GM23338 (cell line): ENCODE measurements at regions not wholly inside any gene's neighbourhood (a gene's known extent, or its start where the extent isn't known, plus 50 kb on each side); places are given as distances from the start of the nearest gene placed in this dataset.

Experiments used
- ATAC-seq: fragments of 200-7000 bp; cut with Tn5 transposase; 3 replicates; pipeline ENCODE4 v1.9.1; 2020
- DNase-seq: peaks from one replicate; pipeline ENCODE4 v3.0.0-alpha.2; 2015; ENCODE audit warnings: low spot score
- H2AFZ ChIP-seq: fragments of 200-600 bp; sonication (generic); 2 replicates; pipeline ENCODE4 v1.8.0; 2016; ENCODE audit warnings: antibody characterized with exemption, mild to moderate bottlenecking, moderate library complexity
- H3F3A ChIP-seq: fragments of 200-600 bp; sonication (generic); replicated peaks from 2 replicates; pipeline ENCODE4 v1.8.0; 2017; ENCODE audit warnings: antibody characterized with exemption, mixed run types, low read depth
- H3K27ac ChIP-seq: fragments of 200-600 bp; sonication (generic); 2 replicates; pipeline ENCODE4 v1.6.1; 2016; ENCODE audit warnings: low read depth
- H3K27me3 ChIP-seq: fragments of 200-600 bp; sonication (generic); 2 replicates; pipeline ENCODE4 v1.8.0; 2016; ENCODE audit warnings: mild to moderate bottlenecking, mixed run types, moderate library complexity; ENCODE audit not compliant: insufficient read depth
- H3K36me3 ChIP-seq: fragments of 200-600 bp; sonication (generic); 2 replicates; pipeline ENCODE4 v1.8.0; 2016; ENCODE audit warnings: mild to moderate bottlenecking; ENCODE audit not compliant: insufficient read depth
- H3K4me1 ChIP-seq: fragments of 200-600 bp; sonication (generic); 2 replicates; pipeline ENCODE4 v1.8.0; 2016; ENCODE audit warnings: mild to moderate bottlenecking, moderate library complexity; ENCODE audit not compliant: insufficient read depth
- H3K4me2 ChIP-seq: fragments of 200-600 bp; sonication (generic); 2 replicates; pipeline ENCODE4 v1.7.1; 2017; ENCODE audit warnings: mixed run types
- H3K4me3 ChIP-seq: fragments of 200-600 bp; sonication (generic); 2 replicates; pipeline ENCODE4 v1.6.1; 2016; ENCODE audit warnings: mixed run types
- H3K79me2 ChIP-seq: fragments of 200-600 bp; sonication (generic); replicated peaks from 2 replicates; pipeline ENCODE4 v1.8.0; 2017; ENCODE audit warnings: mild to moderate bottlenecking; ENCODE audit not compliant: insufficient read depth
- H3K9me2 ChIP-seq: fragments of 200-600 bp; sonication (generic); 2 replicates; pipeline ENCODE4 v1.8.0; 2017; ENCODE audit not compliant: insufficient read depth
- H4K20me1 ChIP-seq: fragments of 200-600 bp; sonication (generic); replicated peaks from 2 replicates; pipeline ENCODE4 v1.8.0; 2017; ENCODE audit warnings: mild to moderate bottlenecking; ENCODE audit not compliant: insufficient read depth
- H3K27ac Mint-ChIP-seq: 2 replicates; pipeline ENCODE4 v1.8.0; 2020; ENCODE audit warnings: inconsistent platforms, mild to moderate bottlenecking, moderate library complexity, mixed read lengths
- H3K27me3 Mint-ChIP-seq: 3 replicates; pipeline ENCODE4 v1.8.0; 2022; ENCODE audit warnings: low read depth, mild to moderate bottlenecking, moderate library complexity, mixed read lengths, inconsistent platforms; ENCODE audit not compliant: insufficient read depth, poor library complexity
- H3K36me3 Mint-ChIP-seq: 3 replicates; pipeline ENCODE4 v1.8.0; 2021; ENCODE audit warnings: low read depth, mild to moderate bottlenecking, inconsistent platforms, moderate library complexity, mixed read lengths
- H3K4me1 Mint-ChIP-seq: 3 replicates; pipeline ENCODE4 v1.8.0; 2020; ENCODE audit warnings: mild to moderate bottlenecking, inconsistent platforms, mixed read lengths
- H3K4me3 Mint-ChIP-seq: 3 replicates; pipeline ENCODE4 v1.8.0; 2021; ENCODE audit warnings: moderate library complexity, mild to moderate bottlenecking, inconsistent platforms, mixed read lengths
- H3K9me3 Mint-ChIP-seq: 3 replicates; pipeline ENCODE4 v1.8.0; 2020; ENCODE audit warnings: moderate library complexity, mild to moderate bottlenecking, inconsistent platforms, mixed read lengths
- CREB1 ChIP-seq: fragments of 250-450 bp; sonication (Bioruptor Pico); IDR thresholded peaks from 2 replicates; pipeline ENCODE4 v1.5.0; 2020; ENCODE audit warnings: low read depth, mild to moderate bottlenecking, moderate library complexity
- EZH2 ChIP-seq: fragments of 200-600 bp; sonication (generic); IDR thresholded peaks from one replicate; pipeline ENCODE4 v1.8.0; 2017; ENCODE audit warnings: antibody characterized with exemption, mild to moderate bottlenecking, low read depth; ENCODE audit not compliant: unreplicated experiment
- EZH2phosphoT487 ChIP-seq: fragments of 200-600 bp; sonication (generic); IDR thresholded peaks from one replicate; pipeline ENCODE4 v1.8.1; 2018; ENCODE audit warnings: antibody characterized with exemption; ENCODE audit not compliant: unreplicated experiment
- JUNB ChIP-seq: IDR thresholded peaks from one replicate; pipeline ENCODE4 v1.6.1; 2016; ENCODE audit warnings: antibody characterized with exemption; ENCODE audit not compliant: unreplicated experiment
- NANOG ChIP-seq: IDR thresholded peaks from 2 replicates; pipeline ENCODE4 v1.6.1; 2016; ENCODE audit warnings: antibody characterized with exemption, borderline replicate concordance
- POLR2AphosphoS5 ChIP-seq: IDR thresholded peaks from 2 replicates; pipeline ENCODE4 v1.6.1; 2016; ENCODE audit warnings: antibody characterized with exemption, low read depth
- STAT1 ChIP-seq: IDR thresholded peaks from one replicate; pipeline ENCODE4 v1.6.1; 2016; ENCODE audit warnings: antibody characterized with exemption; ENCODE audit not compliant: unreplicated experiment
- ZNF114 ChIP-seq: fragments of 250-450 bp; sonication (Bioruptor Pico); IDR thresholded peaks from 2 replicates; pipeline ENCODE4 v1.5.0; 2020; ENCODE audit warnings: mild to moderate bottlenecking, moderate library complexity
- ZNF331 ChIP-seq: fragments of 250-450 bp; sonication (Bioruptor Pico); IDR thresholded peaks from 2 replicates; pipeline ENCODE4 v1.5.0; 2020; ENCODE audit warnings: low read depth, mild to moderate bottlenecking, moderate library complexity
- TF ChIP-seq, protein P1 (sequence below): IDR thresholded peaks from 2 replicates; pipeline ENCODE4 v1.6.1; 2016; ENCODE audit warnings: antibody characterized with exemption
- TF ChIP-seq, protein P2 (sequence below): IDR thresholded peaks from one replicate; pipeline ENCODE4 v1.6.1; 2018; ENCODE audit warnings: antibody characterized with exemption; ENCODE audit not compliant: unreplicated experiment
- TF ChIP-seq, protein P3 (sequence below): fragments of 250-450 bp; sonication (Bioruptor Pico); IDR thresholded peaks from 2 replicates; pipeline ENCODE4 v1.5.0; 2020; ENCODE audit warnings: mild to moderate bottlenecking, moderate library complexity
- TF ChIP-seq, protein P4 (sequence below), 2 experiments: fragments of 200-600 bp in 1 of 2; sonication (generic) in 1 of 2; conservative IDR thresholded peaks; 2 replicates each; pipeline versions ENCODE4 v1.5.1 to v1.6.1; 2016 to 2017; ENCODE audit warnings: antibody characterized with exemption in 2 of 2, low read depth in 2 of 2, mild to moderate bottlenecking in 2 of 2, moderate library complexity in 1 of 2

DNA sequence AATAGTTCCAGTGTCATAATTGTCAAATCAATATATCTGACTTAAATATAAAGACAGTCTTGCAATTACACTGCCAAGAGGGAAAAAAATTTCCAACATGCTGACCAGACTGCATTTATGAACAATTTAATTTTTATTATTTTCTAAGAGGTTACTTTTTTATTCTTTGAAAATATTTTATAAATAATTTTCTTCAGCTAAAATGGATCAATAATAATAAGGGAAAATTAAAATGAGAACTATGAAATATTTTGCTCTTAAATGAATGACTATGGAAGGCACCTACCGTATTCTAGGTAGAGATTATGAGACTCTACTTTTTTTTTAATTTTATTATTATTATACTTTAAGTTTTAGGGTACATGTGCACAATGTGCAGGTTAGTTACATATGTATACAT is 1032.5 kb upstream of the LRRN3 start:
- Histone ChIP-seq H3K4me1 (no peaks in the 10 kb centered on the region), H2AFZ (no peak overlapping the region), H3K27me3 (no peaks in the 10 kb centered on the region), H3K27ac (no peak overlapping the region), H3K9me2 (no peaks in the 10 kb centered on the region), H3K4me2 (no peak overlapping the region), H4K20me1 (no peaks in the 10 kb centered on the region), H3K36me3 (no peaks in the 10 kb centered on the region), H3K79me2 (no peaks in the 10 kb centered on the region), H3F3A (no peaks in the 10 kb centered on the region), H3K4me3 (no peak overlapping the region)
- no peak for TF ChIP-seq ZNF114 (CRISPR knock-in tag)
- TF ChIP-seq JUNB = no peak
- no peak for TF ChIP-seq EZH2
- TF ChIP-seq POLR2AphosphoS5 = no peak
- TF ChIP-seq, protein P1, sequence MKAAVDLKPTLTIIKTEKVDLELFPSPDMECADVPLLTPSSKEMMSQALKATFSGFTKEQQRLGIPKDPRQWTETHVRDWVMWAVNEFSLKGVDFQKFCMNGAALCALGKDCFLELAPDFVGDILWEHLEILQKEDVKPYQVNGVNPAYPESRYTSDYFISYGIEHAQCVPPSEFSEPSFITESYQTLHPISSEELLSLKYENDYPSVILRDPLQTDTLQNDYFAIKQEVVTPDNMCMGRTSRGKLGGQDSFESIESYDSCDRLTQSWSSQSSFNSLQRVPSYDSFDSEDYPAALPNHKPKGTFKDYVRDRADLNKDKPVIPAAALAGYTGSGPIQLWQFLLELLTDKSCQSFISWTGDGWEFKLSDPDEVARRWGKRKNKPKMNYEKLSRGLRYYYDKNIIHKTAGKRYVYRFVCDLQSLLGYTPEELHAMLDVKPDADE = no peak
- TF ChIP-seq, protein P2, sequence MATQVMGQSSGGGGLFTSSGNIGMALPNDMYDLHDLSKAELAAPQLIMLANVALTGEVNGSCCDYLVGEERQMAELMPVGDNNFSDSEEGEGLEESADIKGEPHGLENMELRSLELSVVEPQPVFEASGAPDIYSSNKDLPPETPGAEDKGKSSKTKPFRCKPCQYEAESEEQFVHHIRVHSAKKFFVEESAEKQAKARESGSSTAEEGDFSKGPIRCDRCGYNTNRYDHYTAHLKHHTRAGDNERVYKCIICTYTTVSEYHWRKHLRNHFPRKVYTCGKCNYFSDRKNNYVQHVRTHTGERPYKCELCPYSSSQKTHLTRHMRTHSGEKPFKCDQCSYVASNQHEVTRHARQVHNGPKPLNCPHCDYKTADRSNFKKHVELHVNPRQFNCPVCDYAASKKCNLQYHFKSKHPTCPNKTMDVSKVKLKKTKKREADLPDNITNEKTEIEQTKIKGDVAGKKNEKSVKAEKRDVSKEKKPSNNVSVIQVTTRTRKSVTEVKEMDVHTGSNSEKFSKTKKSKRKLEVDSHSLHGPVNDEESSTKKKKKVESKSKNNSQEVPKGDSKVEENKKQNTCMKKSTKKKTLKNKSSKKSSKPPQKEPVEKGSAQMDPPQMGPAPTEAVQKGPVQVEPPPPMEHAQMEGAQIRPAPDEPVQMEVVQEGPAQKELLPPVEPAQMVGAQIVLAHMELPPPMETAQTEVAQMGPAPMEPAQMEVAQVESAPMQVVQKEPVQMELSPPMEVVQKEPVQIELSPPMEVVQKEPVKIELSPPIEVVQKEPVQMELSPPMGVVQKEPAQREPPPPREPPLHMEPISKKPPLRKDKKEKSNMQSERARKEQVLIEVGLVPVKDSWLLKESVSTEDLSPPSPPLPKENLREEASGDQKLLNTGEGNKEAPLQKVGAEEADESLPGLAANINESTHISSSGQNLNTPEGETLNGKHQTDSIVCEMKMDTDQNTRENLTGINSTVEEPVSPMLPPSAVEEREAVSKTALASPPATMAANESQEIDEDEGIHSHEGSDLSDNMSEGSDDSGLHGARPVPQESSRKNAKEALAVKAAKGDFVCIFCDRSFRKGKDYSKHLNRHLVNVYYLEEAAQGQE = no peak
- no peak for TF ChIP-seq CREB1 (CRISPR knock-in tag)
- TF ChIP-seq, protein P3, sequence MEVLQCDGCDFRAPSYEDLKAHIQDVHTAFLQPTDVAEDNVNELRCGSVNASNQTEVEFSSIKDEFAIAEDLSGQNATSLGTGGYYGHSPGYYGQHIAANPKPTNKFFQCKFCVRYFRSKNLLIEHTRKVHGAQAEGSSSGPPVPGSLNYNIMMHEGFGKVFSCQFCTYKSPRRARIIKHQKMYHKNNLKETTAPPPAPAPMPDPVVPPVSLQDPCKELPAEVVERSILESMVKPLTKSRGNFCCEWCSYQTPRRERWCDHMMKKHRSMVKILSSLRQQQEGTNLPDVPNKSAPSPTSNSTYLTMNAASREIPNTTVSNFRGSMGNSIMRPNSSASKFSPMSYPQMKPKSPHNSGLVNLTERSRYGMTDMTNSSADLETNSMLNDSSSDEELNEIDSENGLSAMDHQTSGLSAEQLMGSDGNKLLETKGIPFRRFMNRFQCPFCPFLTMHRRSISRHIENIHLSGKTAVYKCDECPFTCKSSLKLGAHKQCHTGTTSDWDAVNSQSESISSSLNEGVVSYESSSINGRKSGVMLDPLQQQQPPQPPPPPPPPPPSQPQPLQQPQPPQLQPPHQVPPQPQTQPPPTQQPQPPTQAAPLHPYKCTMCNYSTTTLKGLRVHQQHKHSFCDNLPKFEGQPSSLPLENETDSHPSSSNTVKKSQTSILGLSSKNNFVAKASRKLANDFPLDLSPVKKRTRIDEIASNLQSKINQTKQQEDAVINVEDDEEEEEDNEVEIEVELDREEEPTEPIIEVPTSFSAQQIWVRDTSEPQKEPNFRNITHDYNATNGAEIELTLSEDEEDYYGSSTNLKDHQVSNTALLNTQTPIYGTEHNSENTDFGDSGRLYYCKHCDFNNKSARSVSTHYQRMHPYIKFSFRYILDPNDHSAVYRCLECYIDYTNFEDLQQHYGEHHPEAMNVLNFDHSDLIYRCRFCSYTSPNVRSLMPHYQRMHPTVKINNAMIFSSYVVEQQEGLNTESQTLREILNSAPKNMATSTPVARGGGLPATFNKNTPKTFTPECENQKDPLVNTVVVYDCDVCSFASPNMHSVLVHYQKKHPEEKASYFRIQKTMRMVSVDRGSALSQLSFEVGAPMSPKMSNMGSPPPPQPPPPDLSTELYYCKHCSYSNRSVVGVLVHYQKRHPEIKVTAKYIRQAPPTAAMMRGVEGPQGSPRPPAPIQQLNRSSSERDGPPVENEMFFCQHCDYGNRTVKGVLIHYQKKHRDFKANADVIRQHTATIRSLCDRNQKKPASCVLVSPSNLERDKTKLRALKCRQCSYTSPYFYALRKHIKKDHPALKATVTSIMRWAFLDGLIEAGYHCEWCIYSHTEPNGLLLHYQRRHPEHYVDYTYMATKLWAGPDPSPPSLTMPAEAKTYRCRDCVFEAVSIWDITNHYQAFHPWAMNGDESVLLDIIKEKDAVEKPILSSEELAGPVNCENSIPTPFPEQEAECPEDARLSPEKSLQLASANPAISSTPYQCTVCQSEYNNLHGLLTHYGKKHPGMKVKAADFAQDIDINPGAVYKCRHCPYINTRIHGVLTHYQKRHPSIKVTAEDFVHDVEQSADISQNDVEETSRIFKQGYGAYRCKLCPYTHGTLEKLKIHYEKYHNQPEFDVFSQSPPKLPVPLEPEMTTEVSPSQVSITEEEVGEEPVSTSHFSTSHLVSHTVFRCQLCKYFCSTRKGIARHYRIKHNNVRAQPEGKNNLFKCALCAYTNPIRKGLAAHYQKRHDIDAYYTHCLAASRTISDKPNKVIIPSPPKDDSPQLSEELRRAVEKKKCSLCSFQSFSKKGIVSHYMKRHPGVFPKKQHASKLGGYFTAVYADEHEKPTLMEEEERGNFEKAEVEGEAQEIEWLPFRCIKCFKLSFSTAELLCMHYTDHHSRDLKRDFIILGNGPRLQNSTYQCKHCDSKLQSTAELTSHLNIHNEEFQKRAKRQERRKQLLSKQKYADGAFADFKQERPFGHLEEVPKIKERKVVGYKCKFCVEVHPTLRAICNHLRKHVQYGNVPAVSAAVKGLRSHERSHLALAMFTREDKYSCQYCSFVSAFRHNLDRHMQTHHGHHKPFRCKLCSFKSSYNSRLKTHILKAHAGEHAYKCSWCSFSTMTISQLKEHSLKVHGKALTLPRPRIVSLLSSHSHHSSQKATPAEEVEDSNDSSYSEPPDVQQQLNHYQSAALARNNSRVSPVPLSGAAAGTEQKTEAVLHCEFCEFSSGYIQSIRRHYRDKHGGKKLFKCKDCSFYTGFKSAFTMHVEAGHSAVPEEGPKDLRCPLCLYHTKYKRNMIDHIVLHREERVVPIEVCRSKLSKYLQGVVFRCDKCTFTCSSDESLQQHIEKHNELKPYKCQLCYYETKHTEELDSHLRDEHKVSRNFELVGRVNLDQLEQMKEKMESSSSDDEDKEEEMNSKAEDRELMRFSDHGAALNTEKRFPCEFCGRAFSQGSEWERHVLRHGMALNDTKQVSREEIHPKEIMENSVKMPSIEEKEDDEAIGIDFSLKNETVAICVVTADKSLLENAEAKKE (CRISPR knock-in tag) = no peak
- no peak for TF ChIP-seq STAT1
- TF ChIP-seq NANOG = no peak
- no peak for TF ChIP-seq EZH2phosphoT487
- no peak for TF ChIP-seq ZNF331 (CRISPR knock-in tag)
- TF ChIP-seq, protein P4, sequence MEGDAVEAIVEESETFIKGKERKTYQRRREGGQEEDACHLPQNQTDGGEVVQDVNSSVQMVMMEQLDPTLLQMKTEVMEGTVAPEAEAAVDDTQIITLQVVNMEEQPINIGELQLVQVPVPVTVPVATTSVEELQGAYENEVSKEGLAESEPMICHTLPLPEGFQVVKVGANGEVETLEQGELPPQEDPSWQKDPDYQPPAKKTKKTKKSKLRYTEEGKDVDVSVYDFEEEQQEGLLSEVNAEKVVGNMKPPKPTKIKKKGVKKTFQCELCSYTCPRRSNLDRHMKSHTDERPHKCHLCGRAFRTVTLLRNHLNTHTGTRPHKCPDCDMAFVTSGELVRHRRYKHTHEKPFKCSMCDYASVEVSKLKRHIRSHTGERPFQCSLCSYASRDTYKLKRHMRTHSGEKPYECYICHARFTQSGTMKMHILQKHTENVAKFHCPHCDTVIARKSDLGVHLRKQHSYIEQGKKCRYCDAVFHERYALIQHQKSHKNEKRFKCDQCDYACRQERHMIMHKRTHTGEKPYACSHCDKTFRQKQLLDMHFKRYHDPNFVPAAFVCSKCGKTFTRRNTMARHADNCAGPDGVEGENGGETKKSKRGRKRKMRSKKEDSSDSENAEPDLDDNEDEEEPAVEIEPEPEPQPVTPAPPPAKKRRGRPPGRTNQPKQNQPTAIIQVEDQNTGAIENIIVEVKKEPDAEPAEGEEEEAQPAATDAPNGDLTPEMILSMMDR (conservative IDR thresholded peaks at IDR 0.05; ENCODE audit: low read depth in 2 of 2) = no peak
- Mint-ChIP-seq H3K9me3 (no peaks in the 10 kb centered on the region; the same call in 2 of the 3 replicates), H3K36me3 (no peaks in the 10 kb centered on the region), H3K27me3 (no peaks in the 10 kb centered on the region), H3K4me1 (no peaks in the 10 kb centered on the region), H3K4me3 (no peak overlapping the region), H3K27ac (no peak overlapping the region)
- DNase-seq (no peak), ATAC-seq (no peak)
